GM10248 (cell line): ENCODE measurements at regions not wholly inside any gene's neighbourhood (a gene's known extent, or its start where the extent isn't known, plus 50 kb on each side); places are given as distances from the start of the nearest gene placed in this dataset.

Experiments
- CTCF ChIA-PET: fragments of 300-600 bp; sonication (Branson Sonifier 250); formaldehyde crosslinking; extraction: SDS; loops from one replicate; lab custom pipeline; 2021; ENCODE audit warnings: antibody characterized with exemption; lab: Yijun Ruan, JAX
- POLR2A ChIA-PET: fragments of 350-650 bp; sonication (Branson Sonifier 250); formaldehyde crosslinking; extraction: SDS; loops from one replicate; lab custom pipeline; 2020; ENCODE audit warnings: antibody characterized with exemption; lab: Yijun Ruan, JAX
- DNase-seq: peaks from one replicate; pipeline ENCODE4 v3.0.0; 2012; ENCODE audit errors: extremely low spot score
- TF ChIP-seq, protein P1 (sequence below): IDR thresholded peaks from 2 replicates; pipeline ENCODE4 v1.5.1; 2012; ENCODE audit warnings: mild to moderate bottlenecking, low read depth; ENCODE audit errors: extremely low read depth, missing control alignments, control extremely low read depth

DNA sequence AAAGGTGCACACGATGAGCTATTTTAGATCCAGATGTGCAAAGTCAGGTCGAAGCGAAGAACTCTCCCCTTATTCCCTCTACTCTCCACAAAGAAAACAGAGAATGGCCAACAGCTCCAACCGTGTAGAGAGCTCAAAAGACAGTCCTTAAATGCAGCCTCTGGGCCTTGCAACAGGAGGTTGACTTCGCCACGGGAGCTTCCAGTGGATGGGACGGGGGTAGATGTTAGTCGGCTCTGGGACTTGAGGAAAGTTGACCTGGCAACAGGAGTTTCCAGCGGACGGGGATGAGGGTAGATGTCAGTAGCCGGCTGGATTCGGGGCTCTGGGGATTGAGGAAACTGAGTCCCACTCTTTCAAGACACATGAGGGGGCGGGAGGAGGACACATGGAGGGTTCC lies 450.4 kb downstream of the BRD1 start:
- CTCF ChIA-PET: no interaction called here
- DNase-seq: no peak
- TF ChIP-seq, protein P1, sequence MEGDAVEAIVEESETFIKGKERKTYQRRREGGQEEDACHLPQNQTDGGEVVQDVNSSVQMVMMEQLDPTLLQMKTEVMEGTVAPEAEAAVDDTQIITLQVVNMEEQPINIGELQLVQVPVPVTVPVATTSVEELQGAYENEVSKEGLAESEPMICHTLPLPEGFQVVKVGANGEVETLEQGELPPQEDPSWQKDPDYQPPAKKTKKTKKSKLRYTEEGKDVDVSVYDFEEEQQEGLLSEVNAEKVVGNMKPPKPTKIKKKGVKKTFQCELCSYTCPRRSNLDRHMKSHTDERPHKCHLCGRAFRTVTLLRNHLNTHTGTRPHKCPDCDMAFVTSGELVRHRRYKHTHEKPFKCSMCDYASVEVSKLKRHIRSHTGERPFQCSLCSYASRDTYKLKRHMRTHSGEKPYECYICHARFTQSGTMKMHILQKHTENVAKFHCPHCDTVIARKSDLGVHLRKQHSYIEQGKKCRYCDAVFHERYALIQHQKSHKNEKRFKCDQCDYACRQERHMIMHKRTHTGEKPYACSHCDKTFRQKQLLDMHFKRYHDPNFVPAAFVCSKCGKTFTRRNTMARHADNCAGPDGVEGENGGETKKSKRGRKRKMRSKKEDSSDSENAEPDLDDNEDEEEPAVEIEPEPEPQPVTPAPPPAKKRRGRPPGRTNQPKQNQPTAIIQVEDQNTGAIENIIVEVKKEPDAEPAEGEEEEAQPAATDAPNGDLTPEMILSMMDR: no peak
- POLR2A ChIA-PET: no interaction called here

DNA sequence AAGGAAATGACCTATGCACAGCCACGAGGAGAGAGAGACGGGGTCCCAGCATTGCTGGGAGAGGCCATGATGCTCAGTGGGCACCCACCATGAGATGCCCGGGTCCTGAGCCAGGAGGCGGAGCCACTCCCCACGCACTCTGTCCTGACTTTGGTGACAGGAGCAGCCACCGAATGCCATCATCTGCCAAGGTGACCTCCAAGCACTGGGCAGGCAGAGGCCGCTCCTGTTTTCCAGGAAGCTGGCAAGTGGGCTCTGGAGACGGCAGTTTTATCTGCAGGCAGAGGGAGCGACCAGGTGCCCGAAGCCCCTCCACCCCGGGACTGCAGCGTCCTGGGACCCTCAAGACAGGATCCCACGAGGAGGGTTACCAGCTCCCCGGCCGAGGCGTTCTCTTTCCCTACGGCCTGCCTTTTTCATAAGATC lies 453.9 kb downstream of the BRD1 start:
- POLR2A ChIA-PET: no interaction called here
- CTCF ChIA-PET: no interaction called here
- TF ChIP-seq, protein P1: no peak
- DNase-seq: no peak

DNA sequence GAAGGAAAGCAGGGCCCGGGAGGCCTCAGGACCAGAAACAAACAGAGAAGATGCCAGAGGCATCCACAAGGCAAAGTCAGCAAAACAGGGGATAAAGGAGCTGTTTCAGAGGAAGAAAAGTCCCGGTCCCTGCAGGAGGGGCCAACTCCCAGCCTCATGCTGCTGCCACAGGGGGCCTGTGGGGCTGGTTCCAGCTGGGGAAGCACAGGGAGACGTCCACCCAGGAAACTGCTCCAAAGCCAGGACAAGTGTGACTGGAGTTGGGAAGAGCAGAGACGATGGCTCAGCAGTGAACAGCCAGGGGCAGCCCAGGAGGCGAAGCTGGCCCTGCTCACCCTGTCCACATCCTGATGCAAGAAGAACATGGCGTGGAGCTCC lies 454.4 kb downstream of the BRD1 start:
- ChIA-PET POLR2A (no interaction called here), CTCF (no interaction called here)
- TF ChIP-seq, protein P1: no peak
- DNase-seq: no peak

DNA sequence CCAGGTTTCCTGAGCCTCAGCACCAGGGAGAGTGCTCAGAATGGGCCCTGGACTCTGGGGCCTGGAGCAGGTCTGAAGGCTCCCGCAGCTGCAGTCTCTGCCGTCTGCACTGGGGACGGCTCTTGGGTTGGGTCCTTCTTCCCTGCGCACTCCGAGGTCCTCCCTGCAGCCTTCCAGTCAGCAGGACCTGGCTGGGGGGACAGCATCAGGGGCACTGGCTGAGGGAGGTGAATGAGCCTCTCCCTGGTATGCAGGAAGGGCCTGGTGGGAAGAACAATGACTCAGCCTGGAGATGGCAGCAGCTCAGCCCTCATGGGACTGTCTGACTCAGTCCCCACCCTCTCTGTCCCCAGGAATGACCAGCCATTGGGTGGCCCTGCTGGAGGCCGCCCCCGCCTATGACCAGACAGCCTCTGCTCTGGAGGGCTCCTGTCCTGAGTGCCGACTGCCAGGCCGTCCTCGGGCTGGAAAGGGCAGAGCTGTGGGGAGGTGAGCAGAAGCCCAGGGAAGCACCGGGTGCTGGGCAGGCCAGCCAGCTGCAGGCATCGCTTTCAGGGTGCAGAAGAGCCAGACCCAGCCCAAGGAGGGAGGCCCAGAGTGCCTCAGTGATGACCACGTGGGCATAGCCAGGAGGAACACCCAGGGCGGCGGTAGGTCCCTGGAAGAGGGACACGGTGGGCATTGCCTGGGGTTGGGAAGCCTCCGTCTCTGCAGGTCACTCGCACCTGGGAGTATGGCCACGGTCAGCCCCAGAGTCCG lies 455.0 kb downstream of the BRD1 start:
- ChIA-PET POLR2A (no interaction called here), CTCF (no interaction called here)
- DNase-seq: no peak
- TF ChIP-seq, protein P1: no peak

DNA sequence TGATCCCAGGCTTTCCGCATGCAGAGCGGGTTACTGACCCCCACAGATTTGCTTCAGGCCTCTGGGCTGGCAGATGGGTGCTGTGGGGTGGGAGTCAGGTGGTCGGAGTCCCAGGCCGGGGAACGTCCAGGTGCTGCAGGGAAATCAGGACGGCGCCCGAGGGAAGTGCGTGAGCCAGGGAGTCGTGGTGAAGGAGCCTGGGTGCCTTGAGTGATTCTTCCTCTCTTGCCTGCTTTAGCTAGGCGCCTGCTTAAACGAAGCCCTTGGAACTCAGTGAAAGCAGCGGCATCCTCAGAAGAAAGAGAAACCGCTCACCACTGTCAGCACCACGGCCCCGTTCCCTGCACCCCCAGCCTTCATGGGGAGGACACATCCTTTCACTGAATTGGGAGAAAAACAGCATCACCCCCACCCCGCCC lies 455.6 kb downstream of the BRD1 start:
- TF ChIP-seq, protein P1: no peak
- no peak for DNase-seq
- ChIA-PET POLR2A (no interaction called here), CTCF (no interaction called here)

DNA sequence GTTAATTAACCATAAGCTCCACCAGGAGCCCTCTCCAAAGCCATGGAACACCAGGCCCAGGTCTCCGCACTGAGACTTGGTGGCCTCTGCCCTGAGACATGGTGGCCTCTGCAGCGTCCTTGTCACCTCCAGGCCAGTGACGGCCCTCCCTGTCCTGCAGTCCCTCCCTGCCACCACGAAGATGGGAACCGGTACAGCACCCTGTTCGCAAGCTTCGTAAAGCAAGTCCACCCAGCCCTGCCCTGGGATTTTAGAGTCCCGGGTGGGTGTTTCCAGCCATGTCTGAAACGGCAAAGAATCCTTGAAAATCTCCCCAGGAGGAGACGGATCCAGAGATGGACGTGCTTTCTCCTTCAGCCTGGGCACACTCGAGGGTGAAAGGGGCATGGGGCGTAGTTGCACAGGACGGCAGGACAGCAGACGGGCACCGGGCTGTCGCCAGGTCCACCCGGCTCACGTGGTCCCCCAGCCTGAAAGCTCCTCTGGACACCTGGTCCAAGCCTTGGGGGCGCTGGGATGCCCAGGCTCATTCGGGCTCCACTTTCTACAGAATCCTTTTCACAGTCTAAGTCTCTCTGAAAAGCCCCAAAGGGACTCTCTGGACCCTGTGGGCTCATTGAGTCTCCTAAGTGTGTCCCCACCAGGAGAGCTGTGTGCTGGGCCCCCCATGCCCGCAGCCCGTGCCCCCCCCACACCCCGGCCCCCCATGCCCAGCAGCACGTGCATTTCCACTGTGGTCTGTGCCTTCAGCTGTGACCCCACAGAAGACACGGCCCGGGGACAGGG lies 456.2 kb downstream of the BRD1 start:
- ChIA-PET POLR2A (no interaction called here), CTCF (no interaction called here)
- DNase-seq: no peak
- TF ChIP-seq, protein P1: no peak
